ENCODE measurements at regions not wholly inside any gene's neighbourhood (a gene's known extent, or its start where the extent isn't known, plus 50 kb on each side); places are given as distances from the start of the nearest gene placed in this dataset.

GRCh38 chr12:3966376-3966775, 93.2 kb upstream of the PARP11 start:
- in situ Hi-C loops (cut with HindIII; ENCODE audit: low pct_unique_long_range_greater_than_20kb, low sequenced_read_pairs), result no loop called here
- no peak for DNase-seq (ENCODE audit: low read depth, low spot score)
- intact Hi-C loops (cut with micrococcal nuclease; ENCODE audit: unreplicated experiment), result no loop called here
- ChIA-PET POLR2A (no interaction called here), CTCF (no interaction called here)
- Histone ChIP-seq H3K36me3 (ENCODE audit: control insufficient read depth, insufficient read depth, low read length) (no peaks in the 10 kb centered on the region), H3K4me1 (ENCODE audit: control insufficient read depth, insufficient read depth, low read length) (no peaks in the 10 kb centered on the region), H3K9me3 (ENCODE audit: control insufficient read depth, insufficient read depth, low read depth, low read length) (no peaks in the 10 kb centered on the region), H3K4me3 (ENCODE audit: low read depth in 2 of 2, low read length in 2 of 2) (no peak overlapping the region), H3K27ac (ENCODE audit: low read length) (no peak overlapping the region), H3K27me3 (ENCODE audit: control insufficient read depth, insufficient read depth, low read length) (no peaks in the 10 kb centered on the region)
- ATAC-seq, result no peak
- TF ChIP-seq REST (IDR thresholded peaks at IDR 0.05; ENCODE audit: insufficient read depth in 1 of 2, low read depth in 2 of 2, low read length in 1 of 2), result no peak
- TF ChIP-seq SIN3A (IDR thresholded peaks at IDR 0.05; ENCODE audit: borderline replicate concordance, insufficient read depth, low read depth, low read length), result no peak
- TF ChIP-seq TCF7L2 (IDR thresholded peaks at IDR 0.05; ENCODE audit: low read depth, low read length), result no peak
- no peak for TF ChIP-seq POLR2AphosphoS5 (IDR thresholded peaks at IDR 0.05; ENCODE audit: low read depth, low read length)
- TF ChIP-seq CTCF (IDR thresholded peaks at IDR 0.05), result no peak
- BruUV-seq (replicated peaks), result no TSS peak

- BruUV-seq (replicated peaks), result no TSS peak
- Histone ChIP-seq H3K27me3 (ENCODE audit: control insufficient read depth, insufficient read depth, low read length) (no peaks in the 10 kb centered on the region), H3K9me3 (ENCODE audit: control insufficient read depth, insufficient read depth, low read depth, low read length) (no peaks in the 10 kb centered on the region), H3K27ac (ENCODE audit: low read length) (no peak overlapping the region), H3K4me3 (ENCODE audit: low read depth in 2 of 2, low read length in 2 of 2) (no peak overlapping the region), H3K4me1 (ENCODE audit: control insufficient read depth, insufficient read depth, low read length) (no peaks in the 10 kb centered on the region), H3K36me3 (ENCODE audit: control insufficient read depth, insufficient read depth, low read length) (no peaks in the 10 kb centered on the region)
- intact Hi-C loops (cut with micrococcal nuclease; ENCODE audit: unreplicated experiment), result no loop called here
- TF ChIP-seq CTCF (IDR thresholded peaks at IDR 0.05), result no peak
- no peak for TF ChIP-seq TCF7L2 (IDR thresholded peaks at IDR 0.05; ENCODE audit: low read depth, low read length)
- no peak for TF ChIP-seq POLR2AphosphoS5 (IDR thresholded peaks at IDR 0.05; ENCODE audit: low read depth, low read length)
- TF ChIP-seq REST (IDR thresholded peaks at IDR 0.05; ENCODE audit: insufficient read depth in 1 of 2, low read depth in 2 of 2, low read length in 1 of 2), result no peak
- no peak for TF ChIP-seq SIN3A (IDR thresholded peaks at IDR 0.05; ENCODE audit: borderline replicate concordance, insufficient read depth, low read depth, low read length)
- no peak for ATAC-seq
- ChIA-PET CTCF (no interaction called here), POLR2A (no interaction called here)
- in situ Hi-C loops (cut with HindIII; ENCODE audit: low pct_unique_long_range_greater_than_20kb, low sequenced_read_pairs), result no loop called here
- DNase-seq (ENCODE audit: low read depth, low spot score), result no peak
Measured at GRCh38 chr12:3965046-3965445, 91.8 kb upstream of the PARP11 start.
